ENCODE measurements at regions not wholly inside any gene's neighbourhood (a gene's known extent, or its start where the extent isn't known, plus 50 kb on each side); places are given as distances from the start of the nearest gene placed in this dataset.
"Not testable (repeated sequence)": the region's sequence is repeated elsewhere in the genome, so short reads cannot be mapped to it uniquely, and the experiment has no call there.

- no peak for DNase-seq (ENCODE audit: low read depth)
Measured at GRCh38 chr10:62498271-62498670, 124.1 kb downstream of the ZNF365 start.

- DNase-seq (ENCODE audit: low read depth), result not testable (repeated sequence)
Measured at GRCh38 chr10:62500116-62500515, 125.9 kb downstream of the ZNF365 start.

- DNase-seq (ENCODE audit: low read depth), result no peak
Measured at GRCh38 chr10:62501547-62501946, 127.4 kb downstream of the ZNF365 start.

GRCh38 chr10:62502995-62503613 is 128.9 kb downstream of the ZNF365 start:
- no peak for DNase-seq (ENCODE audit: low read depth)

- DNase-seq (ENCODE audit: low read depth), result no peak
Measured at GRCh38 chr10:62503872-62504271, 129.7 kb downstream of the ZNF365 start.

- no peak for DNase-seq (ENCODE audit: low read depth)
Measured at GRCh38 chr10:62506371-62506770, 132.2 kb downstream of the ZNF365 start.

- DNase-seq (ENCODE audit: low read depth), result no peak
Measured at GRCh38 chr10:62511238-62511637, 137.1 kb downstream of the ZNF365 start.

GRCh38 chr10:62511656-62512055 is 137.5 kb downstream of the ZNF365 start:
- DNase-seq (ENCODE audit: low read depth), result no peak

- DNase-seq (ENCODE audit: low read depth), result no peak
Measured at GRCh38 chr10:62512732-62513475, 138.7 kb downstream of the ZNF365 start.

GRCh38 chr10:62514079-62514693 is 140.0 kb downstream of the ZNF365 start:
- DNase-seq (ENCODE audit: low read depth), result no peak

GRCh38 chr10:62517252-62517651 is 143.1 kb downstream of the ZNF365 start:
- no peak for DNase-seq (ENCODE audit: low read depth)

GRCh38 chr10:62527019-62527827 is 153.1 kb downstream of the ZNF365 start:
- no peak for DNase-seq (ENCODE audit: low read depth)

GRCh38 chr10:62528441-62528840 is 154.3 kb downstream of the ZNF365 start:
- DNase-seq (ENCODE audit: low read depth), result no peak

GRCh38 chr10:62529396-62529795 is 155.2 kb downstream of the ZNF365 start:
- no peak for DNase-seq (ENCODE audit: low read depth)

GRCh38 chr10:62534031-62534430 is 159.9 kb downstream of the ZNF365 start:
- DNase-seq (ENCODE audit: low read depth), result no peak

- no peak for DNase-seq (ENCODE audit: low read depth)
Measured at GRCh38 chr10:62538606-62539005, 164.4 kb downstream of the ZNF365 start.

GRCh38 chr10:62540389-62540788 is 166.2 kb downstream of the ZNF365 start:
- no peak for DNase-seq (ENCODE audit: low read depth)

GRCh38 chr10:62541811-62542210 is 167.6 kb downstream of the ZNF365 start:
- DNase-seq (ENCODE audit: low read depth), result no peak

- DNase-seq (ENCODE audit: low read depth), result no peak
Measured at GRCh38 chr10:62543571-62544355, 169.6 kb downstream of the ZNF365 start.

- no peak for DNase-seq (ENCODE audit: low read depth)
Measured at GRCh38 chr10:62545160-62546066, 171.2 kb downstream of the ZNF365 start.

Measured in forelimb muscle (tissue), 1 donor.